Gastrocnemius medialis (tissue), 4 donors: ENCODE measurements at regions not wholly inside any gene's neighbourhood (a gene's known extent, or its start where the extent isn't known, plus 50 kb on each side); places are given as distances from the start of the nearest gene placed in this dataset.
A peak's percentile ranks its signal among the peaks of the same experiment; 100 is the strongest.

ENCODE experiments used
- ATAC-seq, 2 donors: fragments of 150-250 bp; one replicate each; pipeline ENCODE4 v1.9.1; 2016
- DNase-seq, 2 donors: peaks; one replicate each; pipeline ENCODE4 v3.0.0-alpha.2; 2019
- H3K27ac ChIP-seq, 4 donors: fragments of 200-600 bp; sonication (generic); 1 replicate in 1 of 4; 2 replicates in 3 of 4; pipeline ENCODE4 v1.5.1; 2016 to 2018; ENCODE audit warnings: mild to moderate bottlenecking in 2 of 4, moderate library complexity in 1 of 4
- H3K27me3 ChIP-seq, 3 donors: fragments of 200-600 bp; sonication (generic) in 2 of 3; 1 replicate in 1 of 3; 2 replicates in 2 of 3; pipeline versions ENCODE4 v1.5.1 to v1.6.0; 2016 to 2019; ENCODE audit warnings: mild to moderate bottlenecking in 1 of 3, moderate library complexity in 1 of 3
- H3K36me3 ChIP-seq, 2 donors: fragments of 200-600 bp; sonication (generic) in 1 of 2; one replicate each; pipeline ENCODE4 v1.5.1; 2017 to 2018
- H3K4me1 ChIP-seq, 2 donors: fragments of 200-600 bp; sonication (generic) in 1 of 2; one replicate each; pipeline ENCODE4 v1.5.1; 2016 to 2017; ENCODE audit warnings: mild to moderate bottlenecking in 2 of 2
- H3K4me3 ChIP-seq, 4 donors: fragments of 200-600 bp; sonication (generic) in 3 of 4; 1 replicate in 1 of 4; 2 replicates in 3 of 4; pipeline ENCODE4 v1.5.1; 2016 to 2019; ENCODE audit warnings: mild to moderate bottlenecking in 2 of 4
- H3K9me3 ChIP-seq, 3 donors: fragments of 200-600 bp; sonication (generic) in 2 of 3; 1 replicate in 1 of 3; 2 replicates in 2 of 3; pipeline ENCODE4 v1.5.1; 2016 to 2019
- POLR2A ChIP-seq, 2 donors: fragments of 450-650 bp; IDR thresholded peaks; one replicate each; pipeline ENCODE4 v1.6.1; 2017; ENCODE audit warnings: antibody characterized with exemption in 2 of 2, mild to moderate bottlenecking in 2 of 2, moderate library complexity in 2 of 2
- in situ Hi-C, 4 donors: fragments of 200-750 bp; cut with MboI; loops; one replicate each; pipeline versions ENCODE4 v1.15.0 to v1.8.0; 2017; ENCODE audit warnings: low sequenced_read_pairs in 4 of 4
- intact Hi-C: fragments of 100-400 bp; cut with DNase I; formaldehyde crosslinking; loops from one replicate; pipeline ENCODE4 v1.15.1; 2023; ENCODE audit warnings: low total_unique reads
- TF ChIP-seq, protein P1 (sequence below), 5 experiments: fragments of 450-650 bp in 3 of 5; fragments of 200-600 bp in 2 of 5; sonication (generic) in 2 of 5; IDR thresholded peaks in 4 of 5; conservative IDR thresholded peaks in 1 of 5; 1 replicate in 4 of 5; 2 replicates in 1 of 5; pipeline ENCODE4 v1.5.1; 2016 to 2019; ENCODE audit warnings: antibody characterized with exemption in 5 of 5, mild to moderate bottlenecking in 3 of 5, moderate library complexity in 3 of 5

DNA sequence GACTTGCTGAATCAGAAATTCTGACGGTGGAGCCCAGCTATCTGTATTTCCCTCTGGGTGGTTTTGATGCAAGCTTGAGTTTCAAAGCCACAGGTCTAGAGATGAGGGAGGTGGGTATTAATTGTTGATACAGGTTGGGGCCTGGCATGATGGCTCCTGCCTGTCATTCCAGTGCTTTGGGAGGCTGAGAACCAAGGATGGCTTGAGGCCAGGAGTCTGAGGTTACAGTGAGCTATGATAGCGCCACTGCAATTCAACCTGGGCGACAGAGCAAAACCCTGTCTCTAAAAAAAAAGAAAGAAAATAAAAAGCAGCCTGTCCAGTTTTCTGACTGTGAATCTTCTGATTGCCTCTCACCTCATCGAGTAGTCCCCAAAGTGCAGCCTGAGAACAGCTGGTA, 184.8 kb upstream of the SASH1 start:
- no peaks in the 10 kb centered on the region for H3K9me3 ChIP-seq
- no peak for TF ChIP-seq POLR2A (IDR thresholded peaks at IDR 0.05)
- TF ChIP-seq, protein P1, sequence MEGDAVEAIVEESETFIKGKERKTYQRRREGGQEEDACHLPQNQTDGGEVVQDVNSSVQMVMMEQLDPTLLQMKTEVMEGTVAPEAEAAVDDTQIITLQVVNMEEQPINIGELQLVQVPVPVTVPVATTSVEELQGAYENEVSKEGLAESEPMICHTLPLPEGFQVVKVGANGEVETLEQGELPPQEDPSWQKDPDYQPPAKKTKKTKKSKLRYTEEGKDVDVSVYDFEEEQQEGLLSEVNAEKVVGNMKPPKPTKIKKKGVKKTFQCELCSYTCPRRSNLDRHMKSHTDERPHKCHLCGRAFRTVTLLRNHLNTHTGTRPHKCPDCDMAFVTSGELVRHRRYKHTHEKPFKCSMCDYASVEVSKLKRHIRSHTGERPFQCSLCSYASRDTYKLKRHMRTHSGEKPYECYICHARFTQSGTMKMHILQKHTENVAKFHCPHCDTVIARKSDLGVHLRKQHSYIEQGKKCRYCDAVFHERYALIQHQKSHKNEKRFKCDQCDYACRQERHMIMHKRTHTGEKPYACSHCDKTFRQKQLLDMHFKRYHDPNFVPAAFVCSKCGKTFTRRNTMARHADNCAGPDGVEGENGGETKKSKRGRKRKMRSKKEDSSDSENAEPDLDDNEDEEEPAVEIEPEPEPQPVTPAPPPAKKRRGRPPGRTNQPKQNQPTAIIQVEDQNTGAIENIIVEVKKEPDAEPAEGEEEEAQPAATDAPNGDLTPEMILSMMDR (IDR thresholded peaks at IDR 0.05 in 4 of 5, conservative IDR thresholded peaks at IDR 0.05 in 1 of 5), result no peak
- no peak for ATAC-seq
- DNase-seq, result no peak
- H3K4me3 ChIP-seq, result no peak overlapping the region
- H3K36me3 ChIP-seq, result no peaks in the 10 kb centered on the region
- H3K27ac ChIP-seq, result no peak overlapping the region
- no peaks in the 10 kb centered on the region for H3K4me1 ChIP-seq
- intact Hi-C loops (no loop called here), in situ Hi-C loops (loop anchor here in 1 of 4 donors (25.0 kb wide), 1 partner anchor 646 kb away; the partner anchor contains the start of gene SAMD5)
- no peaks in the 10 kb centered on the region for H3K27me3 ChIP-seq

DNA sequence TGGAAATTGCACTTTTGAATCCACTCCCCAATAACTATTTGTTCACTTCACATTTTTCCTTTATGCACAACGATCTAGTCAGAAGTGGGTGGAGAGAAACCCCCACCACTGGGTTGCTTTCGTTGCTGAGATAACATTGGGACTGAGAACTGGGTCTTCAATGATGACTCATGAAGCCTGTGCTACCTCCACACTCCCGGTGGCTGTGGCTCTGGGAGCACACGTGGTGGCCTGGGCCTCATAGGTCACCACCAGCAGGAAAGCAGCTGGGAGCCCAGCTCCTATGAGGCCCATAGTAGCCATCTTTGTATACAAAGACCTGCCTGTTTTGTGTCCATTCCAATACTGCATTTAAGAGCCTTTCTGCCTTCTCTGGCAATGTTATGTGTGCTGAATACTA, 178.0 kb upstream of the SASH1 start:
- DNase-seq (no peak), ATAC-seq (no peak)
- Histone ChIP-seq H3K27ac (no peak overlapping the region), H3K36me3 (no peaks in the 10 kb centered on the region), H3K27me3 (no peaks in the 10 kb centered on the region), H3K4me3 (no peak overlapping the region), H3K9me3 (no peaks in the 10 kb centered on the region), H3K4me1 (no peaks in the 10 kb centered on the region)
- in situ Hi-C loops, result loop anchor here (5.0 to 25.0 kb wide), 3 partner anchors 652 to 662 kb away; partner anchors contain the start of gene SAMD5 (in 3 of the 4)
- TF ChIP-seq, protein P1 (IDR thresholded peaks at IDR 0.05 in 4 of 5, conservative IDR thresholded peaks at IDR 0.05 in 1 of 5), result no peak
- no peak for TF ChIP-seq POLR2A (IDR thresholded peaks at IDR 0.05)
- intact Hi-C loops, result loop anchor here (5.0 kb wide), 1 partner anchor 1307 kb away; no protein-coding TSS in a partner anchor

DNA sequence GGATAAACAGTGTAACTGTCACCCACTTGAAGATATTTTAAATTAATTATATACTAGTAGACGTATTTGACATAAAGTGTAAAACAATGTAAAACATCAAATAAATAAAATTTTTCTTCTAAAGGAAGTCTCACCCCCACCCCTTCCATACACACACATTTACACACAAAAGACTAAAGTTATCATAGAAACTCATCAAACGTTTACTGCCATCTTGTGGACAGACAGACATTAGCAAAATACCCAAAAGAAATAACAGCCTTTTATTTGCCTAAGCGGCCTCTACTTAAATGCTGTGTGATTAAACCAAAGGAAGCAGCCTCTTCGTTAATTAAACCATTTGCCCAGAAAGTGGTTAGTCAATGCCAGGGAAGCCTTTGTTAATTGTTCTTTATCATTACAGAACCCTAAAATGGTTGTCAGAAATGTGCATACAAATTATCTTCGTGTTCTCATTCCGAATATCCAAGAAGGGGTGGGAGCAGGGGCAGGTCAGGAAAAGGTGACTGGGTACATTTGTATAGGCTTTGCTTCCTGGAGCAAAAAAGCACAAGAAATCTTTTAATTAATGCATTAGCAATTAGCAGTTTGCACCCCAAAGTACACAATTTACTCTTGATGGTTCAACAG, 176.2 kb upstream of the SASH1 start:
- ATAC-seq, result no peak
- H3K4me1 ChIP-seq, result no peaks in the 10 kb centered on the region
- DNase-seq, result no peak
- TF ChIP-seq, protein P1 (IDR thresholded peaks at IDR 0.05 in 4 of 5, conservative IDR thresholded peaks at IDR 0.05 in 1 of 5), result peak; percentile 26 to 62 (median 40)
- TF ChIP-seq POLR2A (IDR thresholded peaks at IDR 0.05), result no peak
- H3K9me3 ChIP-seq, result no peaks in the 10 kb centered on the region
- H3K36me3 ChIP-seq, result no peaks in the 10 kb centered on the region
- in situ Hi-C loops, result loop anchor here (5.0 to 25.0 kb wide), 3 partner anchors 654 to 664 kb away; partner anchors contain the start of gene SAMD5 (in 3 of the 4)
- no peaks in the 10 kb centered on the region for H3K27me3 ChIP-seq
- intact Hi-C loops, result loop anchor here (1.0 to 5.0 kb wide), 2 partner anchors 660 to 1309 kb away; no protein-coding TSS in a partner anchor
- no peak overlapping the region for H3K27ac ChIP-seq
- no peak overlapping the region for H3K4me3 ChIP-seq

DNA sequence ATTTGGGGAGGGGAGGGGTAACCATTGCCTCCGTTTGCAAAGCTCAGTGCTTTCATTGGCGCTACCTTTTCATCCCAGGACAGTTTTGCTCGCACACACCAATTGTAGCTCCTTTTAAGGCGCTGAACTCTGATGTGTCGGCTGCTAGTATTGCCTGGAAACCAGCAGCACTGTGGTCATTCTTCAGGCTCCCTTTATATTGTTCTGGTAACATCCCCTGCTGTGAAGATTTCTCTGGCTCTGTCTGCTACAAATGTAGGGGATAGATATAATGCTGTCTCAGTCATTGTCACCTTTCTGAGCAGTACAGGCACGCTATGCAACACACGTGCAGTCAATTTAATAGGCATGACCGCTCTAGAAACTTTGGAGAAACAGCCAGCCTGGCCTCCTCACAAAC, 172.9 kb upstream of the SASH1 start:
- no peak for TF ChIP-seq POLR2A (IDR thresholded peaks at IDR 0.05)
- TF ChIP-seq, protein P1 (IDR thresholded peaks at IDR 0.05 in 4 of 5, conservative IDR thresholded peaks at IDR 0.05 in 1 of 5), result no peak
- no peak overlapping the region for H3K27ac ChIP-seq
- H3K9me3 ChIP-seq, result no peaks in the 10 kb centered on the region
- intact Hi-C loops, result loop anchor here (5.0 kb wide), 1 partner anchor 1312 kb away; no protein-coding TSS in a partner anchor
- in situ Hi-C loops, result loop anchor here (5.0 to 25.0 kb wide), 6 partner anchors 85 to 667 kb away; partner anchors contain the start of gene SAMD5 (in 3 of the 4)
- DNase-seq, result no peak
- H3K4me1 ChIP-seq, result no peaks in the 10 kb centered on the region
- no peaks in the 10 kb centered on the region for H3K36me3 ChIP-seq
- H3K27me3 ChIP-seq, result no peaks in the 10 kb centered on the region
- no peak overlapping the region for H3K4me3 ChIP-seq
- no peak for ATAC-seq
